Testis (tissue), 2 donors: ENCODE measurements at regions not wholly inside any gene's neighbourhood (a gene's known extent, or its start where the extent isn't known, plus 50 kb on each side); places are given as distances from the start of the nearest gene placed in this dataset.

Source experiments
- DNase-seq: peaks from one replicate; pipeline ENCODE4 v3.0.0-alpha.2; 2019
- H3K27ac ChIP-seq, 2 donors: fragments of 200-600 bp; sonication (generic); one replicate each; pipeline ENCODE4 v1.5.1; 2019
- H3K27me3 ChIP-seq: fragments of 200-600 bp; sonication (generic); one replicate; pipeline ENCODE4 v1.5.1; 2019
- H3K36me3 ChIP-seq: fragments of 200-600 bp; sonication (generic); one replicate; pipeline ENCODE4 v1.5.1; 2017; ENCODE audit warnings: low read depth; ENCODE audit errors: missing control alignments
- H3K4me1 ChIP-seq: fragments of 200-600 bp; sonication (generic); one replicate; pipeline ENCODE4 v1.5.1; 2019
- H3K4me3 ChIP-seq, 2 donors: fragments of 200-600 bp; sonication (generic); one replicate each; pipeline ENCODE4 v1.5.1; 2017 to 2019
- H3K9me3 ChIP-seq: fragments of 200-600 bp; sonication (generic); one replicate; pipeline ENCODE4 v1.5.1; 2017
- POLR2A ChIP-seq: fragments of 450-650 bp; IDR thresholded peaks from one replicate; pipeline ENCODE4 v1.6.1; 2017; ENCODE audit warnings: antibody characterized with exemption, mild to moderate bottlenecking, moderate library complexity
- WGBS, 2 donors: methylation state at CpG; one replicate each; pipeline ENCODE4 v1.1.5; 2018; 5-methylcytosine and 5-hydroxymethylcytosine counted together
- intact Hi-C: fragments of 100-400 bp; cut with DNase I; formaldehyde crosslinking; loops from one replicate; pipeline ENCODE4 v1.15.1; 2023; ENCODE audit warnings: low total_unique reads
- TF ChIP-seq, protein P1 (sequence below), 3 experiments: fragments of 450-650 bp in 2 of 3; fragments of 200-600 bp in 1 of 3; sonication (generic) in 1 of 3; IDR thresholded peaks; one replicate each; pipeline ENCODE4 v1.5.1; 2016 to 2019; ENCODE audit warnings: antibody characterized with exemption in 3 of 3, mild to moderate bottlenecking in 2 of 3, moderate library complexity in 1 of 3

DNA sequence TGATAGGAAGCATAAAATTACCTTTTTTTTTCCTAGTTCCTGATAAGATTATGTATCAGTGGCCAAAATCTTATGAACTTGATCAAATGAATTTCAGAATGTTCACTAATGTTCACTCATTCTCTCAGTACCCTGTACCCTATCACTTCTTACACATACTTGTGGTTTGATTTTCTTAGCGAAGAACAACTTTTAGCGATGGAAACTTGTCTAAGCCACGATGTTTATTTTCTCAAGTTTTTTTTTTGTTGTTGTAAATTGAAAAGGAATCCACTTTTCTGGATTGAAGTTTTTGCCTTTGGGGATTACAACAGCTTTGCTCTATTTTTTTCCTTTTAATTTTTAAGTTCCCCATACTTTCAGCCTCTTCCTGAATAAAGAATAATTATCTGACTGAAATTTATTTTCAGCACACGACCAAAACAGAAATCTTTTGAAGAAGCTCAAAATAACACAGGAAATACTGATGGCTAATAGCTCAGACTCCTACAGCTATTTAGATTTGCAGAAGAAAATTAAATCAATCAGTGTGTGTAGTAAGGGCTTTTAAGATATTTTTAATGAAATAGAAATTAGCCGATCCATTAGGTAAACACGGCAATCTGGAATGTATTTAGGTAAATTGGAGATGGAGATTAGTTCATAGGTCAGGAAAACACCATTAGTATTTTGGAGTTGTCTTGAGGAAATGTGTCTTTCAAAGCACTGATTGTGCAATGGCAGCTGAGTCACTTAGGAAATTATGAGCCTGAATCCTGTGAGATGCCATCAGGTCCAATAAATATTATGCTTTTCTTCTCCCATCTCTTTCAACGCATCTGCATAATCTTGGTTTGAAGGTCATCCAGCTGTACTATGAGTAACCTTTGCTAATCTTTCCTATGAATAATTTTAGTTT lies 217.5 kb downstream of the GJA1 start:
- DNase-seq: no peak
- no peak overlapping the region for H3K27ac ChIP-seq
- intact Hi-C loops: no loop called here

DNA sequence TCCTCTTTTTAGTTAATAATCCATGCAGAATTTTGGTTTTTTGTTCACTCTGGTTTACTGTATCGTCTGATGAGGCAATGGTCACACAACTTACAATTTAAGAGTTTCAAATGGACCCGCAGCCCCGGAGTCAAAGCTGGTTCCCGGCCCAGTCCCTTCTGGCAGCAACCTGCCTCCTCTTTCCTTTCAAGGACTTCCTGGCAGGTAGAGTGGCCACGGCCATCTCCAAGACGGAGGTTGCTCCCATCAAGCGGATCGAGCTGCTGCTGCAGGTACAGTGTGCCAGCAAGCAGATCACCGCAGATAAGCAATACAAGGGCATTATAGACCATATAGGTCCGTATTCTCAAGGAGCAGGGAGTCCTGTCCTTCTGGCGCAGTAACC lies 218.2 kb downstream of the GJA1 start:
- WGBS, 2 donors: 75 to 83% methylated on average over 10 to 11 of the region's 11 CpGs
- TF ChIP-seq POLR2A: no peak
- TF ChIP-seq, protein P1, sequence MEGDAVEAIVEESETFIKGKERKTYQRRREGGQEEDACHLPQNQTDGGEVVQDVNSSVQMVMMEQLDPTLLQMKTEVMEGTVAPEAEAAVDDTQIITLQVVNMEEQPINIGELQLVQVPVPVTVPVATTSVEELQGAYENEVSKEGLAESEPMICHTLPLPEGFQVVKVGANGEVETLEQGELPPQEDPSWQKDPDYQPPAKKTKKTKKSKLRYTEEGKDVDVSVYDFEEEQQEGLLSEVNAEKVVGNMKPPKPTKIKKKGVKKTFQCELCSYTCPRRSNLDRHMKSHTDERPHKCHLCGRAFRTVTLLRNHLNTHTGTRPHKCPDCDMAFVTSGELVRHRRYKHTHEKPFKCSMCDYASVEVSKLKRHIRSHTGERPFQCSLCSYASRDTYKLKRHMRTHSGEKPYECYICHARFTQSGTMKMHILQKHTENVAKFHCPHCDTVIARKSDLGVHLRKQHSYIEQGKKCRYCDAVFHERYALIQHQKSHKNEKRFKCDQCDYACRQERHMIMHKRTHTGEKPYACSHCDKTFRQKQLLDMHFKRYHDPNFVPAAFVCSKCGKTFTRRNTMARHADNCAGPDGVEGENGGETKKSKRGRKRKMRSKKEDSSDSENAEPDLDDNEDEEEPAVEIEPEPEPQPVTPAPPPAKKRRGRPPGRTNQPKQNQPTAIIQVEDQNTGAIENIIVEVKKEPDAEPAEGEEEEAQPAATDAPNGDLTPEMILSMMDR (IDR thresholded peaks at IDR 0.05): no peak
- Histone ChIP-seq H3K36me3 (no peaks in the 10 kb centered on the region), H3K9me3 (no peaks in the 10 kb centered on the region), H3K4me3 (no peak overlapping the region), H3K4me1 (no peaks in the 10 kb centered on the region), H3K27ac (no peak overlapping the region), H3K27me3 (no peaks in the 10 kb centered on the region)
- DNase-seq: no peak
- intact Hi-C loops: no loop called here

More for the DNA sequence above, 217.5 kb downstream of the GJA1 start:
- no peaks in the 10 kb centered on the region for H3K4me1 ChIP-seq
- no peak overlapping the region for H3K4me3 ChIP-seq
- no peaks in the 10 kb centered on the region for H3K36me3 ChIP-seq
- 56 to 61% methylated on average over 7 of the region's 7 CpGs for WGBS, 2 donors
- TF ChIP-seq POLR2A: no peak
- TF ChIP-seq, protein P1 (IDR thresholded peaks at IDR 0.05): no peak
- H3K9me3 ChIP-seq: no peaks in the 10 kb centered on the region
- no peaks in the 10 kb centered on the region for H3K27me3 ChIP-seq

DNA sequence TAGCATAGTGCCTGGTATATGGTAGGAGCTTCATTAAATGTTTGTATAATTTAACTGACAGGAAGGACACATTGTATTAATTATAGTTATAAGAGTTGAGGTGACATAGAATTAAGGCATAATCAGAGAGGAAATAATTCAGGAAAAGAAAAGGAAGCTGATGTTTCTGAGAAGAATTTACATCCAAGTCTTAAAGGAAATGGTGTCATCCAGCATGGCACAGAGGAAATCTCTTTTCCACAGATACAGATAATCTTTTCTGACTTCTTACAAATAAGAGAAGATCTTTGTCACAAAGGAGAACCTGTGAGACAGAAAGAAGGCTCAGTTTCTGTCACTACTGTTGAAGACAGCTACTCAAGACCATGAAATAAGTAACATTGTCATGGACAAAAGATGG lies 222.5 kb downstream of the GJA1 start:
- Histone ChIP-seq H3K4me1 (no peaks in the 10 kb centered on the region), H3K36me3 (no peaks in the 10 kb centered on the region), H3K27ac (no peak overlapping the region), H3K9me3 (no peaks in the 10 kb centered on the region), H3K27me3 (no peaks in the 10 kb centered on the region), H3K4me3 (no peak overlapping the region)
- TF ChIP-seq POLR2A: no peak
- TF ChIP-seq, protein P1 (IDR thresholded peaks at IDR 0.05): no peak
- intact Hi-C loops: no loop called here
- DNase-seq: no peak

DNA sequence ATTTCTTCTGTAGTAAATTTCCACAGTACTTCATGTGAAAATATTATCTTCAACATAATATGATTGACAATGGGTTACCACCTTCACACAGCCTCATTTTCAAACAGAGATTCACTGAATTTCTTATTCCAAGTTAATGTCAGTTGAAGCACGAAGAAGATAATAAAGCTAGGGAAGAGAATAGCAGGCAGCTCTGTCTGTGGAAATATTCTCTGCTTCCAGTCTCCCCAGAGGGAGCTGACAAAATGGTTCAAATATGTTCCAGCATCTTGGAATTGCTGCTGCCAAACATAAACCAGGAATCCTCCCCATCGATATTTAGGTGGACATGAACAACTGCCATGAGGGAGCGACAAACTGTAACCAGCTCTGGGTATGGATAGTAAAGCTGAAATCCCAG lies 224.8 kb downstream of the GJA1 start:
- TF ChIP-seq POLR2A: no peak
- TF ChIP-seq, protein P1 (IDR thresholded peaks at IDR 0.05): no peak
- Histone ChIP-seq H3K4me1 (no peaks in the 10 kb centered on the region), H3K27ac (no peak overlapping the region), H3K36me3 (no peaks in the 10 kb centered on the region), H3K4me3 (no peak overlapping the region), H3K27me3 (no peaks in the 10 kb centered on the region), H3K9me3 (no peaks in the 10 kb centered on the region)
- no peak for DNase-seq
- intact Hi-C loops: no loop called here
- 92 to 93% methylated on average over 3 of the region's 3 CpGs for WGBS, 2 donors

DNA sequence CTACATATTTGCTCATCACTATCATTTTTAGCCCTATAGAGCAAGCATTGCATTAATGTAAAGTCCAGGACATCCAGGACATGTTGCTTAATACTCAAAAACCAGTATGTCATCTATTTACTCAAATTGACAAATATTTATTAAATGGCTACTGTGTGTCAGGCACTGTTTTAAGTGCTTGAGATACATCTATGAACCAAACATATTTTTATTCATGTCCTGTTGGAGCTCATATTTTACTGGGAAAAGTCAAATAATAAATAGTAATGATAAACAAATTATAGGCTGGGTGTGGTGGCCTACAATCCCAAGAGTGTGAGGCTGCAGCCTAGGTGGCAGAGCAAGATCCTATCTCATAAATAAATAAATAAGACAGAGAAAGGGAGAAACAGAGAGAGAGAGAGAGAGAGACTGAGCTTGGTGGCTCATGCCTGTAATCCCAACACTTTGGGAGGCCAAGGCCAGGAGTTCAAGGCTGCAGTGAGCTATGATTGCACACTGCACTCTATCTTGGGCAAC lies 227.9 kb downstream of the GJA1 start:
- H3K9me3 ChIP-seq: no peaks in the 10 kb centered on the region
- no peak overlapping the region for H3K4me3 ChIP-seq
- no peaks in the 10 kb centered on the region for H3K36me3 ChIP-seq
- H3K4me1 ChIP-seq: no peaks in the 10 kb centered on the region
- H3K27ac ChIP-seq: no peak overlapping the region
- H3K27me3 ChIP-seq: no peaks in the 10 kb centered on the region
- no peak for DNase-seq
- TF ChIP-seq, protein P1 (IDR thresholded peaks at IDR 0.05): no peak
- no peak for TF ChIP-seq POLR2A
- intact Hi-C loops: no loop called here
